AG09309 (cell line): ENCODE measurements at regions not wholly inside any gene's neighbourhood (a gene's known extent, or its start where the extent isn't known, plus 50 kb on each side); places are given as distances from the start of the nearest gene placed in this dataset.

ENCODE experiments used
- DNase-seq: peaks from one replicate; pipeline ENCODE4 v3.0.0-alpha.2; 2010; ENCODE audit warnings: low read depth
- H3K4me3 ChIP-seq: 2 replicates; pipeline ENCODE4 v1.5.1; 2011; ENCODE audit warnings: mild to moderate bottlenecking, low read depth, low read length, moderate library complexity; ENCODE audit not compliant: control insufficient read depth
- TF ChIP-seq, protein P1 (sequence below): IDR thresholded peaks from 2 replicates; pipeline ENCODE4 v1.5.1; 2011; ENCODE audit warnings: mild to moderate bottlenecking, low read depth, low read length, inconsistent platforms; ENCODE audit not compliant: insufficient read depth, control insufficient read depth; ENCODE audit errors: missing control alignments

DNA sequence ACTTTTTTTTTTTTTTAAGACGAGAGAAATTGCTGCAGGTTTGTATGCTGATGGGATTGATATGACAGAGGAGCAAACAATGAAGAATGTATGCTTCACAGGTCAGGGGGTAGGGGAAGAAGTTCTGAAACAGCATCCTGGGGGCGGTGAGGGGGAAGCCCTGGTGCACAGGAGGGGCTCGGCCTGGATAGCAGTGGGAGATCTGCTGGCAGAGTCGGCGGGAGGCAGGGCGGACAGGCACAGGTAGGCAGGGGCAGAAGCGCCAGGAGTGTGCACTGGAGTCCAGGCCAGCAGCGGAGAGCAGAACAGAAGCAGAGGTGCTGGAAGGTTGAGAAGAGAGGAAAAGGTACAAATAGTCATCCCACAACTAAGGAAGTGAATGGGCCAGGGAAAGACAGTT is 175.4 kb downstream of the SNX10 start:
- no peak for DNase-seq
- TF ChIP-seq, protein P1, sequence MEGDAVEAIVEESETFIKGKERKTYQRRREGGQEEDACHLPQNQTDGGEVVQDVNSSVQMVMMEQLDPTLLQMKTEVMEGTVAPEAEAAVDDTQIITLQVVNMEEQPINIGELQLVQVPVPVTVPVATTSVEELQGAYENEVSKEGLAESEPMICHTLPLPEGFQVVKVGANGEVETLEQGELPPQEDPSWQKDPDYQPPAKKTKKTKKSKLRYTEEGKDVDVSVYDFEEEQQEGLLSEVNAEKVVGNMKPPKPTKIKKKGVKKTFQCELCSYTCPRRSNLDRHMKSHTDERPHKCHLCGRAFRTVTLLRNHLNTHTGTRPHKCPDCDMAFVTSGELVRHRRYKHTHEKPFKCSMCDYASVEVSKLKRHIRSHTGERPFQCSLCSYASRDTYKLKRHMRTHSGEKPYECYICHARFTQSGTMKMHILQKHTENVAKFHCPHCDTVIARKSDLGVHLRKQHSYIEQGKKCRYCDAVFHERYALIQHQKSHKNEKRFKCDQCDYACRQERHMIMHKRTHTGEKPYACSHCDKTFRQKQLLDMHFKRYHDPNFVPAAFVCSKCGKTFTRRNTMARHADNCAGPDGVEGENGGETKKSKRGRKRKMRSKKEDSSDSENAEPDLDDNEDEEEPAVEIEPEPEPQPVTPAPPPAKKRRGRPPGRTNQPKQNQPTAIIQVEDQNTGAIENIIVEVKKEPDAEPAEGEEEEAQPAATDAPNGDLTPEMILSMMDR = no peak
- H3K4me3 ChIP-seq = no peak overlapping the region

DNA sequence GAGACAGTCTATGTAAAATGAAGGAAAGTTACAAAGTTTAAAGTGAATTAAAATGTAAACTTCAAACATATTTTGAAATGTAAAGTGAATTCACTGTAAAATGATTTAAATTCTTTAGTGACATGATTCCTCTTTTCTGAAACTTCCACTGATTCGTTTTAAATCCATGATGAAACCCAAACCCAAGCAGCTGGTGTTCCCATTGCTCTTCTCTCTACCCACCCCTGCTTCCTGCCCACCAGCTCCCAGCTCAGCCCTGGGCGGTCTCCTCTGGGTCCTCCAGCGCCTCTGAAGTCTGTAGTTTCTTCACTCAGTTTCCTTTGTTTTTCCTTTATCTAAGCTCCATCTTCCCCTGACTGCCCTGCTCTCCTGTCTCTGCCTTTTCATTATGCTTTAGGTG is 175.9 kb downstream of the SNX10 start:
- no peak overlapping the region for H3K4me3 ChIP-seq
- TF ChIP-seq, protein P1 = no peak
- DNase-seq = no peak

DNA sequence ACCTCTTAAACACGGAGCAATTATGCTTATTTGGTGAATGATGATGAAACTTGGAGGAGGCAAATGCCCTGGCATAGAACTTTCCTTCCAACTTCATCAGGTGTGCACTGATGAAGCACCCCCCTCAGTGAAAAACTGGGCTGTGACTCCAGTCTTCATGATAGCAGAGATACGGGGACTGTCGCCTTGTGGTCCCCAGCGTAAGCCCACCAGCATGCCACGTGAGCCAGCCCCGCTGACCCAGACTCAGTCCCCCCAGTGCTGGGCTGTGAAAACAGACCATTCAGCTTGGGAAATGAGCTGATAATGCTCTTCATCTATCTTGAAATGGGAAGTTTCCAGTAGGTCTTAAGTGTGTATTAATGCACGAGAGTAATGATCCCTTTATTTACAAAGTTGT is 177.0 kb downstream of the SNX10 start:
- no peak overlapping the region for H3K4me3 ChIP-seq
- no peak for DNase-seq
- TF ChIP-seq, protein P1 = no peak

DNA sequence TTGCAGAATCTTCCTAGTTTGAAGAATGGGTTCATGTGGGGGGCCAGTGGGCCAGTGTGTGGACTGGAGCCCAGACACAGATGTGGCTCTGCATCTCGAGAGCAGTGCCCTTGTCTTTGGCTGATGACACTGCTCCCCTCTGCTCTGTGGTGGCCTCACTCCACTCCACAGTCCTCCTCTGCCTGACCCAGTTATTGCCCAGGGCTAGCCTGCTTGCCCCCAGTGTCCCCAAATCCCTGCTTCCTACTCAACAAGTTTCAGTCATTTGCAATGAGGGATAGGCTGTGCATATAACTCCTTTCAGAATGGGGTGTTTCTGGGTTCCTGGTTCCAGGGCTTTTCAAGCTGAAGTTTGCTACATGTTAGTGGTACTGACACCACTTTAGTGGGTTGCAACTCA is 177.5 kb downstream of the SNX10 start:
- no peak for DNase-seq
- TF ChIP-seq, protein P1 = no peak
- no peak overlapping the region for H3K4me3 ChIP-seq

DNA sequence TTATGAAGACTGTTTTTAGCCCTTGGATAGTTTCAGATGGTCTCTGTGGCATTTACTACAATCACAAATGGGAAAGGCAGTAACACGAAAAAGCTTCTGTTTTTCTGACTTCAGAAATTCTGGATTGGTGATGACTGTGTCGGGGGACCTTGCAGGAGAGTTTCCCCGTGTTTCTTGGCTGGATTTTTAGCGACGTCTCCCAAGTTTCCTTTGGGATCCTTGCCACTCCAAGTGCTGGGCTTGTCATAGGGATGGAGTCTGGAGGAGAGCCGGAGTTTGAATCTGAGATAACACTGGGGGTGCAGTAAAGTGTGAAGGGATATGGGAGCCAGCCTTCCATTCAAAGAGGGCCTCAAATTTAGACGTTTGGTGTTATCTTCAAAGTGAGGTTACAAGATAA is 179.0 kb downstream of the SNX10 start:
- no peak overlapping the region for H3K4me3 ChIP-seq
- TF ChIP-seq, protein P1 = no peak
- DNase-seq = no peak

DNA sequence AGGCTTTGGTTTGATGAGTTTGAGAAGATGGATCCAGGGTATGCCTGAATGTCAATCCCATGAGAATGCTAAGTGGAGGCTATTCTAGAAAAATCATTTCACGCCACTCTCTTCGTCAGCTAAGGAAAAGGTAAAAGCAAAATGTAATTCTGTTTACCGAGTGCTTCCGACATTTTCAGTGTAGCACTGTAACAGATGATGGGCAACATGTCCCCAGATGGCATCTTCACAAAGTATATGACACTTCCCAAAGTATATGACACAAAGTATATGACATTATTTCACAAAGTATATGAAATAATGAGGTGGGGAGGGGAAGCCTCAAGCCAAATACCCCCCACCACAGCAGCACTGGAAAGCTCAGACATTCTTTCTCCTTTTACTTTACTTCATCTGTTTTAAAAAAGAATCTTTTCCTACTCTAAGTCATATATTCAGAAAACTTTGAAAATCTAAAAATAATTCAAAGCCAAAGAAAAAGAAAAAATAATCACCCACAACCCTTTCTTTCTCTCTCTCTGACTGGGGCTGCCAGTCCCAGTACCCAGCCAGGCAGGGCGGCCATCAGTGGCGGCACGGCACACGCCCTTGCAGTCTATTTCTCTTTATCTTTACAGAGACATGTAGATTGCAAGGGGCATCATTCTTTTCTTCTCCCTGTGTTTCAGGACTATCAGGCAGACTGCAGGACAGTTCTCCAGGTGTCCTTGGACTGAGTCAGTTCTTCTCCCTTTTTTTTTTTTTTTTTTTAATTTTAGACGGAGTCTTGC is 179.8 kb downstream of the SNX10 start:
- TF ChIP-seq, protein P1 = no peak
- no peak overlapping the region for H3K4me3 ChIP-seq
- no peak for DNase-seq

DNA sequence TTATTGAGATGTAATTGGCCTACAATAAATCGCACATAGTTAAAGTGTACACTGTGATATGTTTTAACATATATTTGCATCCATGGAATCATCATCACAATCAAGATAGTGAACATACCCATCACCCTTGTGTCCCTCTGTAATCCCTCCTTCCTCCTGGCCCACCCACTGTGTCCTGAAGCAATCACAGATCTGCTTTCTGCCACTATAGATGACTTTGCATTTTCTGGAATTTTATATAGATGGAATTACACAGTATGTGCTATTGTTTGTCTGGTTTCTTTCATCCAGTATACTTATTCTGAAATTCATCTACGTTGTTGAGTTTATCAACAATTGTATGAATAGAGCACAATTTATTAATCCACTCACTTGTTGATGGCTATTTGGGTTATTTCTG is 181.3 kb downstream of the SNX10 start:
- DNase-seq = no peak
- no peak overlapping the region for H3K4me3 ChIP-seq
- TF ChIP-seq, protein P1 = no peak
